HL-60 (cell line): ENCODE measurements at regions not wholly inside any gene's neighbourhood (a gene's known extent, or its start where the extent isn't known, plus 50 kb on each side); places are given as distances from the start of the nearest gene placed in this dataset.

Experiments used
- CTCF ChIP-seq: IDR thresholded peaks from one replicate; pipeline ENCODE4 v1.5.1; 2011; ENCODE audit warnings: low read length, control low read depth, inconsistent platforms; ENCODE audit not compliant: insufficient read depth
- REST ChIP-seq: IDR thresholded peaks from 2 replicates; pipeline ENCODE4 v1.6.1; 2012; ENCODE audit warnings: low read depth; ENCODE audit not compliant: insufficient replicate concordance

GRCh38 chr4:84342161-84342560, 156.9 kb downstream of the NKX6-1 start:
- TF ChIP-seq CTCF = no peak
- no peak for TF ChIP-seq REST
